ENCODE measurements at regions not wholly inside any gene's neighbourhood (a gene's known extent, or its start where the extent isn't known, plus 50 kb on each side); places are given as distances from the start of the nearest gene placed in this dataset.

- H3K9ac ChIP-seq (ENCODE audit: insufficient read depth in 1 of 2, low read length in 2 of 2) = no peak overlapping the region
- no peak for DNase-seq
These were observed 186.8 kb upstream of the RREB1 start for GRCh38 chr6:6920987-6921313.

GRCh38 chr6:6922166-6922565 lies 185.6 kb upstream of the RREB1 start:
- DNase-seq (no peak), ATAC-seq (ENCODE audit: insufficient read depth, low FRiP score) (no peak)
- TF ChIP-seq, protein P1, sequence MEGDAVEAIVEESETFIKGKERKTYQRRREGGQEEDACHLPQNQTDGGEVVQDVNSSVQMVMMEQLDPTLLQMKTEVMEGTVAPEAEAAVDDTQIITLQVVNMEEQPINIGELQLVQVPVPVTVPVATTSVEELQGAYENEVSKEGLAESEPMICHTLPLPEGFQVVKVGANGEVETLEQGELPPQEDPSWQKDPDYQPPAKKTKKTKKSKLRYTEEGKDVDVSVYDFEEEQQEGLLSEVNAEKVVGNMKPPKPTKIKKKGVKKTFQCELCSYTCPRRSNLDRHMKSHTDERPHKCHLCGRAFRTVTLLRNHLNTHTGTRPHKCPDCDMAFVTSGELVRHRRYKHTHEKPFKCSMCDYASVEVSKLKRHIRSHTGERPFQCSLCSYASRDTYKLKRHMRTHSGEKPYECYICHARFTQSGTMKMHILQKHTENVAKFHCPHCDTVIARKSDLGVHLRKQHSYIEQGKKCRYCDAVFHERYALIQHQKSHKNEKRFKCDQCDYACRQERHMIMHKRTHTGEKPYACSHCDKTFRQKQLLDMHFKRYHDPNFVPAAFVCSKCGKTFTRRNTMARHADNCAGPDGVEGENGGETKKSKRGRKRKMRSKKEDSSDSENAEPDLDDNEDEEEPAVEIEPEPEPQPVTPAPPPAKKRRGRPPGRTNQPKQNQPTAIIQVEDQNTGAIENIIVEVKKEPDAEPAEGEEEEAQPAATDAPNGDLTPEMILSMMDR (IDR thresholded peaks at IDR 0.05; ENCODE audit: control extremely low read depth, extremely low read depth) = no peak
- Histone ChIP-seq H3K27me3 (ENCODE audit: control insufficient read depth in 3 of 3, insufficient read depth in 3 of 3, low read length in 2 of 3) (no peaks in the 10 kb centered on the region), H3K4me1 (ENCODE audit: control insufficient read depth in 5 of 5, insufficient read depth in 5 of 5, low read length in 5 of 5) (peaks cover 0 to 12% (median 5%) of the 10 kb centered on the region in 5 donors), H3K9ac (ENCODE audit: insufficient read depth in 1 of 2, low read length in 2 of 2) (no peak overlapping the region), H3K27ac (ENCODE audit: low read depth in 1 of 2, low read length in 1 of 2) (no peak overlapping the region), H3K9me3 (ENCODE audit: control insufficient read depth in 4 of 4, insufficient read depth in 3 of 4, low read length in 3 of 4) (no peaks in the 10 kb centered on the region), H3K36me3 (ENCODE audit: control insufficient read depth in 4 of 4, insufficient read depth in 4 of 4, low read length in 4 of 4) (no peaks in the 10 kb centered on the region), H3K4me3 (no peak overlapping the region)
- WGBS, 2 donors = 94 to 100% methylated on average over 1 of the region's 1 CpG

More at GRCh38 chr6:6920987-6921313, 186.8 kb upstream of the RREB1 start:
- Histone ChIP-seq H3K9me3 (ENCODE audit: control insufficient read depth in 4 of 4, insufficient read depth in 3 of 4, low read length in 3 of 4) (no peaks in the 10 kb centered on the region), H3K27me3 (ENCODE audit: control insufficient read depth in 3 of 3, insufficient read depth in 3 of 3, low read length in 2 of 3) (no peaks in the 10 kb centered on the region), H3K36me3 (ENCODE audit: control insufficient read depth in 4 of 4, insufficient read depth in 4 of 4, low read length in 4 of 4) (no peaks in the 10 kb centered on the region), H3K4me3 (no peak overlapping the region), H3K27ac (ENCODE audit: low read depth in 1 of 2, low read length in 1 of 2) (no peak overlapping the region), H3K4me1 (ENCODE audit: control insufficient read depth in 5 of 5, insufficient read depth in 5 of 5, low read length in 5 of 5) (peaks cover 0 to 9% (median 6%) of the 10 kb centered on the region in 5 donors)
- TF ChIP-seq, protein P1 (IDR thresholded peaks at IDR 0.05; ENCODE audit: control extremely low read depth, extremely low read depth) = no peak
- 89 to 93% methylated on average over 7 of the region's 7 CpGs for WGBS, 2 donors
- ATAC-seq (ENCODE audit: insufficient read depth, low FRiP score) = no peak

DNA sequence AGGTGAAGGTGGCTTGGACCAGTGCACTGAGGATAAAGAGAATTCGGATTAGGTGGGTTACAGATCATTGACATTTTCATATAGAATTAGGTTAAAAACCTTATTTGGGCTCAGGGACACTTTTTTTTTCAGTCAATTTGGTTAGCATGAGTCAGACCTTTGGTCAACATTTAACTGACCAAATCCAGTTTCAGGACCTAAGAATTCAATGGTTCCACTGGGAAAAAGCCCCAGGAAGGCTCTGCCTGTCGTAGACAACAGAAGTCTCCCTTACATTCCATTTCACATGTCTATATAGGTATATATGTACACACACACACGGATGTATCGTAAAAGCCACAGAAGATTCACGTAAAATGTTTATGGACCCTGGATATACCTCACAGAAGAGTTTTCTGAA lies 184.2 kb upstream of the RREB1 start:
- WGBS, 2 donors = 83 to 87% methylated on average over 5 of the region's 5 CpGs
- DNase-seq (no peak), ATAC-seq (ENCODE audit: insufficient read depth, low FRiP score) (no peak)
- H3K36me3 ChIP-seq (ENCODE audit: control insufficient read depth in 4 of 4, insufficient read depth in 4 of 4, low read length in 4 of 4) = no peaks in the 10 kb centered on the region
- H3K27ac ChIP-seq (ENCODE audit: low read depth in 1 of 2, low read length in 1 of 2) = no peak overlapping the region
- H3K27me3 ChIP-seq (ENCODE audit: control insufficient read depth in 3 of 3, insufficient read depth in 3 of 3, low read length in 2 of 3) = no peaks in the 10 kb centered on the region
- TF ChIP-seq, protein P1 (IDR thresholded peaks at IDR 0.05; ENCODE audit: control extremely low read depth, extremely low read depth) = no peak
- H3K4me1 ChIP-seq (ENCODE audit: control insufficient read depth in 5 of 5, insufficient read depth in 5 of 5, low read length in 5 of 5) = peaks cover 0 to 23% (median 5%) of the 10 kb centered on the region in 5 donors
- H3K4me3 ChIP-seq = no peak overlapping the region
- no peaks in the 10 kb centered on the region for H3K9me3 ChIP-seq (ENCODE audit: control insufficient read depth in 4 of 4, insufficient read depth in 3 of 4, low read length in 3 of 4)
- H3K9ac ChIP-seq (ENCODE audit: insufficient read depth in 1 of 2, low read length in 2 of 2) = no peak overlapping the region

- no peak overlapping the region for H3K9ac ChIP-seq (ENCODE audit: insufficient read depth in 1 of 2, low read length in 2 of 2)
- WGBS, 2 donors = 86 to 87% methylated on average over 5 of the region's 5 CpGs
These were observed 183.1 kb upstream of the RREB1 start for GRCh38 chr6:6924708-6925107.

More at GRCh38 chr6:6924708-6925107, 183.1 kb upstream of the RREB1 start:
- H3K4me3 ChIP-seq = no peak overlapping the region
- DNase-seq (no peak), ATAC-seq (ENCODE audit: insufficient read depth, low FRiP score) (no peak)
- peaks cover 0 to 23% (median 5%) of the 10 kb centered on the region in 5 donors for H3K4me1 ChIP-seq (ENCODE audit: control insufficient read depth in 5 of 5, insufficient read depth in 5 of 5, low read length in 5 of 5)
- no peak overlapping the region for H3K27ac ChIP-seq (ENCODE audit: low read depth in 1 of 2, low read length in 1 of 2)
- TF ChIP-seq, protein P1 (IDR thresholded peaks at IDR 0.05; ENCODE audit: control extremely low read depth, extremely low read depth) = no peak
- H3K9me3 ChIP-seq (ENCODE audit: control insufficient read depth in 4 of 4, insufficient read depth in 3 of 4, low read length in 3 of 4) = no peaks in the 10 kb centered on the region
- H3K36me3 ChIP-seq (ENCODE audit: control insufficient read depth in 4 of 4, insufficient read depth in 4 of 4, low read length in 4 of 4) = no peaks in the 10 kb centered on the region
- no peaks in the 10 kb centered on the region for H3K27me3 ChIP-seq (ENCODE audit: control insufficient read depth in 3 of 3, insufficient read depth in 3 of 3, low read length in 2 of 3)

Measured in lung (tissue), 11 donors.